Hepatic stellate cell (primary cell): ENCODE measurements at regions not wholly inside any gene's neighbourhood (a gene's known extent, or its start where the extent isn't known, plus 50 kb on each side); places are given as distances from the start of the nearest gene placed in this dataset.

ENCODE experiments used
- DNase-seq: peaks from one replicate; pipeline ENCODE4 v3.0.0; 2011; ENCODE audit warnings: low spot score

DNA sequence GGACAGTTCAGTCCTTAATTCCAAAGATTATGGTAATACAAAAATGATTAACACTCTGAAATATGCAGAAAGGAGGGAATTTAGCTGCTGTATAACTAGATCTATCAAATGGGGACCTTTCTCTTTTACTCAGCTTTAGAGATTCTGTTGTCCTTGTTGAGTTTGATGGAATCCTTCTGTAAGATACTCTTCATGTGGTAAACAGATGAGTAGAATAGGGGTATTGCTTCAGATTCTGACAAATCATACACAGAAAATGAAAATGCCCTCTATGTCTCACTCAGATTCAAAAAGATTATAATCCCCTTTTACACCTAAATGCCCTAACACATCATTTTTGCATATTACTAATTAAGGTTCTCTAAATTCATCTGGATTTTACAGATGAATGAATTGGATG is 50.7 kb downstream of the ARHGAP35 start:
- DNase-seq, result no peak

DNA sequence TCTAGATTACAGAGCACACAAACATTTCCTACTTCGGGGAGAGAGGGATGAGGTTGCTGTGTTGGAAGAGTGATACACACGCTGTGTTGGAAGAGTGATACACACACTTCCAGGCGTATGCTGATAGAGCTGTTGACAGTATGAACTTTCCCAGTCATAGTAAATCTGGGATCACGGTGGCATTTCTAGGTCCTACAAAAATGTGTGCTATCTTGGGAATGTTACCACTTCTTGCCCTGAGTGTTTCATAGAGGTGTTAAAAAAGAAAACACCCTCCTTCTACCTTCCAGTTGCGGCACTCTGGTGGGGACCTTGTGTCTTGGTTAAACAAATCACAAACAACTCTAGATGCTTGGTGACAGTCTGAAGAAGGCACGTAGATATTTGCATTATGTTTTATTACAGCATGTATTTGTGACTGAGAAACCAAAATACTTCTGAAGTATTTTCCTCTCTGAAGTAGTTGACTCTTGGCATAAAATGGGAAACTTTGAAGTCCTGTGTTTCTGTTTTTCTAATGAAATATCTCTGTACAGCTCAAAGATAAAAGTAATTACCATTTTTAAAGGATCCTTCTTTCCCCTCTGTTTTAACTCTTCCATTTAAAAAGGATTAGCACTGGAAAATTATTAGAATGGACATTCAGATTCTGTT is 52.5 kb downstream of the ARHGAP35 start:
- no peak for DNase-seq

DNA sequence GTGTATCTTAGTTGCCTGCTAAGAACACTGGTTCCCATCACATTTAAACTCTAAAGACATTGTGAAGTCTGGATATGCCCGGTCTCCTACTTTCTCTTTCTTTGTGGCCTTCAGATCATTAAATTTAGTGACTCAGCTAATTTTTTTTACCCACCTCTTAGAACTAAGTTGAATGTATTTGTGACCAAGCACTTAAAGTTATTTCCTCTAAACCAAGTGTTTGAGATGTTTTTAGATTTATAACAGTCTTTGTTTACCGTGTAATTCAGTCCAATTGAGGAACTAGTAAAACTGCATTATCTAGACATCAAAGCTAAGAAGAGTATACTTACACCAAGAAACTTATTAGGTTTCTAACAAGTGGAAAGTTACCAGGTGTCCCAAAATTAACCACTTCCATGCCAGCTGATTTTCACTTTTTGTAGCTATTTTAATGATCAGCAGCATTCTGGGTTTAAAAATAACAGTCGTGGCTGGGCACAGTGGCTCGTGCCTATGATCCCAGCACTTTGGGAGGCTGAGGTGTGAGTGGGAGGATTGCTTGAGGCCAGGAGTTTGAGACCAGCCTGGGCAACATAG is 53.1 kb downstream of the ARHGAP35 start:
- DNase-seq, result peak; percentile 36

DNA sequence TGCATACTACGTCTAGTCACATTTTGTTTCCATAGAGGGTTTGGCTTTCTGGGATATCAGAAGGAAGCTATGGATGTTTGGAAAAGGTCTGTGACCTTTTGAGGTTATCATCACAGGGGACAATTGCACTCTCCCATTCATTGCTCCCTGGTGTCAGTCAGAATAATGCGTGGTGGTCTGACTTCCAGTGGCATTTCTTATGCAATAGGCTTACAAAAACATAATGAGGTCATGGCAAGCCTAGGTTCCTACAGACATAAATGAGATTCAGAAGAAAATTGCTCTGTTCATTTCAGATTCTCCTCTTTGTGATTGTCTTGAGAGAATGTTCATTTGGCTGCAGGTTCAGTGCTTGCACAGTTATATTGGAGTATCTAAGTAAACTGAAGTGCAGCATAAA is 54.6 kb downstream of the ARHGAP35 start:
- no peak for DNase-seq

DNA sequence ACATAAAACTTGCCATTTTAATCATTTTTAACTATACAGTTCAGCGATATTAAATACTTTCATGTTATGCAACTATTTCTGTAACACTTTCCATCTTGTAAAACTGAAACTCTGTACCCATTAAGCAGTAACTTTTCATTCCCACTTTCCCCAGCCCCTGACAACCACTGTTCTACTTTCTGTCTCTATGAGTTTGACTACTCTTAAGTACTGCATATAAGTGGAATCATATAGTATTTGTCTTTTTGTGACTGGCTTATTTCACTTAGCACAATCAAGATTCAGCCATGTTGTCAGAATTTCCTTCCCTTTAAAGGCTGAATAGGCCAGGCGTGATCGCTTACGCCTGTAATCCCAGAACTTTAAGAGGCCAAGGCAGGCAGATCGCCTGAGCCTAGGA is 56.2 kb downstream of the ARHGAP35 start:
- DNase-seq, result no peak

DNA sequence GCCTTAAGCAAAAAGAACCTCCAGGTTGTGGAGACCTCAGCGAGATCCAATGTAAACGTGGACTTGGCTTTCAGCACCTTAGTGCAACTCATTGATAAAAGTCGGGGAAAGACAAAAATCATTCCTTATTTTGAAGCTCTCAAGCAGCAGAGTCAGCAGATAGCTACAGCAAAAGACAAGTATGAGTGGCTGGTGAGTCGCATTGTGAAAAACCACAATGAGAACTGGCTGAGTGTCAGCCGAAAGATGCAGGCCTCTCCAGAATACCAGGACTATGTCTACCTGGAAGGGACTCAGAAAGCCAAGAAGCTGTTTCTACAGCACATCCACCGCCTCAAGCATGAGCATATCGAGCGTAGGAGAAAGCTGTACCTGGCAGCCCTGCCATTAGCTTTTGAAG is 58.5 kb downstream of the ARHGAP35 start:
- DNase-seq, result no peak

DNA sequence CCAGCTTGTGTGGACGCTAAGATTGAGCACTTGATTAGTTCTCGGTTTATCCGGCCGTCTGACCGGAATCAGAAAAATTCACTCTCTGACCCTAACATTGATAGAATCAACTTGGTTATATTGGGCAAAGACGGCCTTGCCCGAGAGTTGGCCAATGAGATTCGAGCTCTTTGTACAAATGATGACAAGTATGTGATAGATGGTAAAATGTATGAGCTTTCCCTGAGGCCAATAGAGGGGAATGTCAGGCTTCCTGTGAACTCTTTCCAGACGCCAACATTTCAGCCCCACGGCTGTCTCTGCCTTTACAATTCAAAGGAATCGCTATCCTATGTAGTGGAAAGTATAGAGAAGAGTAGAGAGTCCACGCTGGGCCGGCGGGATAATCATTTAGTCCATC is 59.6 kb downstream of the ARHGAP35 start:
- DNase-seq, result no peak

DNA sequence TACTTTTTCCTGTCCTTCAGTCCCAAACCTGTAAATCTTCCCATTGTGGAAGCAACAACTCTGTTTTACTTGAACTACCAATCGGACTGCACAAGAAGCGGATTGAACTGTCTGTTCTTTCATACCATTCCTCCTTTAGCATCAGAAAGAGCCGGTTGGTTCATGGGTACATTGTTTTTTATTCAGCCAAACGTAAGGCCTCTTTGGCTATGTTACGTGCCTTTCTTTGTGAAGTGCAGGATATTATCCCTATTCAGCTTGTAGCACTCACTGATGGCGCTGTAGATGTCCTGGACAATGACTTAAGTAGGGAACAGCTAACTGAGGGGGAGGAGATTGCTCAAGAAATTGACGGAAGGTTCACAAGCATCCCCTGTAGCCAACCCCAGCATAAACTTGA is 60.3 kb downstream of the ARHGAP35 start:
- no peak for DNase-seq

DNA sequence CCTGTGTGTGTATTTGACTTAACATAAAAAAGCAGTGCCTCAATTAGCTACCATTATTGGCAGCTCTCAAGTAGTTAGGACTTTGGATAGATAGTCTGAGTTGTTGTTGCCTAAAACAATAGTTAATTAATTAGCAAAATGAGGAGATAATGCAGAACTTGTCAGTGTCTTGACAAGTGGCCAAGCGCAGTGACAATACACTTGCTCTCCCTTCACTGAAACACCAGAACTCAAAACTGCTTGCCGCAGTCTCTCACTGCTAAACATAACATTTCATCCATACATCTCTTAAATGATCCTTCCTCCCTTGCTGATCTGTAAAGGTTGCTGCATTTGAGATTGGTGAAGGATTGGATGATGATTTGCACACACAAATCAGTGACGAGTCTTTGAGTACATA is 61.7 kb downstream of the ARHGAP35 start:
- DNase-seq, result no peak

DNA sequence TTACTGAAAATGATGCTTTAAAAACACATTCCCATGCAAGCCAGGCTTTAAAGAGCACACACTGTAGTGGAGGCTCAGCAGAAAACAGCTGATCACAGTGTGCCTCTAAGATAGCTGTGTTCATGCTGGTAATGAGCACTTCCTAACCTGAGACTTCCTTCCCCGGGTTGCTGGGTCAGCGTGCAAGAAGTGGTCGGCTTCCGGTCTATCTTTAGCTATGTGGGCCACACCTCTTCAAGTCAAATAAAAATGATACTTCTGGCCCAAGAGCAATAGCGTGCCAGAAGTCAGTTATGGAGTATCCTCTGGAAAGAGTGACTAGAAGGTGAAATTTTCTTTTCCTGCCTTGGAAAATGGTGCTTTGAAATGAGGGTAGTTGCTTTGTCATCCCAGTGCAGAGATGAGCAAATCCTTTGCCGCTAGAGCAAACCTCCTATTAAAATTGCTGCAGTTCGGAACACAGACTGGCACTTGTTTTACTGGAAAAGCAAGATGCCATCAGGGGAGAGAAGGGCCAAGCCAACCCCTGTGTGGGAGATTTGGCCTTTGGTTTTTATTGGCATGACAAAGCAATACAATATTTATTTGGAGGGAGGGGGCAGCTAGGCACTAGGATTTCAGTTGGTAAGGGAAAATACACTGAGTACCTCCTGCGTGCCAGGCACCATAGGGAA is 64.2 kb downstream of the ARHGAP35 start:
- DNase-seq, result no peak

DNA sequence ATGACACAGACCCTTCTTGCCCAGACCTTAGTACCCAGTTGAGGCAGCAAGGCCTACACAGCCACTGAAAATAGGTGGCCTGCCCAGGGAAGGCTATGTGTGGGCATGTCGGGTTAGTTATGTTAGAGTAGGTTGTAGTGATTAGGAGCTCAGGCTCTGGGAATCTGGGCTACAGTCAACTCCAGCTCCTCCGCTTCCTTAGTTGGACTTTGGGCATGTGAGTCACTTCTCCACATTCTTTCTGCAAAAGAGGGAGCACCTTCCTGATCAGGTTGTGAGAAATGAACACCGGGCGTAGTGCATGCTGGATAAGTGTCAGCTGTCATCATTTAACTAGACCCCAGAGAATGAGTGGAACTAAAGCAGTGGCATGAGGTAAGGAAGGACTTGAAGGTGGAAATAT is 64.8 kb downstream of the ARHGAP35 start:
- DNase-seq, result no peak

DNA sequence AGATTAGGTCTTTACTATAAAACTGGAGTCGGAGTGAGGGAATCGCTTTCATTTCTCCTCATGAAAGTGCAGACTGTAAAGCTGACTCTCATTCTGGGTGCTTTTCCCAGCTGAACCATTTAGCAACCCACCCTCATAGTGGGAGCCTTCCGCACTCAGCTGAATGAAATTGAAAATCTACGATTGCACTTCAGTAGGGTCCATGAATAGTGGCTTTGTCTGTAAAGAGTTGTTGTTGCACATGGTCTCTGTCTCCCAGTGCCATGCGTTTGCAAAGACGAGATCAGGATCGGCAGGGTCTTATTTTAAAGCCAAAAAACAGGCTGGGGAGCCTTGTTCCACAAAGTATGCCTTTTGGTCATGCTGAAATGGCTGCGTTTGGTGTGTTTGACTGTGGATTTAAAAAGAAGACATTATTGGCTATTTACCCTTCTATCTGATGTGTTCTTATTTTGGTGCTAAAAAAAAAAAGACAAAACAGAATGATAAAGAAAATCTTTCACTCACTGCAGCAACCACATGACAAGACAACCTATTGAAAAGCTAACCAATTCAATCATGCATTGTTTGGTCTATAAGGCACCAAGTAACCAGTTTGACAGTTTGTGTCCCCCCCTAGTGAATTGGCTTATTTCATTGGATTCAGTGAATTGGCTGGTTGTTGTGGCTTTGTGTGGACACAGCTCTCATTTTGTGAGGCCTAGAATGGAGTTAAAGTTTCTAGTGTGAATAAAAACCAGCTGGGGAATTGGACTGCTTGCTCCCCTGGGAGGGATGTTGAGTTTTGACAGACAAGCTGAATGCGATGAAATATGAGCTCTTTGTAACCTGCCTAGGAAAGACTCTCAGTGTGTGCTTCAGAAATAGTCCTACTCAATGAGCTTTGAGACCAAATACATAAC is 65.6 kb downstream of the ARHGAP35 start:
- no peak for DNase-seq

DNA sequence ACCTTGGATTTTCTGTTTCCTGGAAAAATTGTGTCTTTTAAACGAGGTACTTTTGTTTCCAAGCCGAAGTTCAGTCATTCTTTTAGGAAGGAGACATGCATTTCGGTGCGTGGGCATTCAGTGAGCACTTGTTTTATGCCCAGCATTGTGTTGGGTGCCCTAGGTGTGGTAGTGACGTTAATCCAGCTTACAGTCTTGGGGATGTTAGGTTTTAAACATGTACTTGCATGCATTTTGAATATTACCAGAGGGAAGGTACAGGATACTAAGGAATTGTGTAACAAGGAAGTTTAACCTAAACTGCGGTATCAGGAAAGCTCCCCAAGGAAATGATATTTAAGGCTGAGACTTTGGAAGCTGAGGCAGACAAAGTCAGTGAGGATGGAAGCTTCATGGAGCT is 66.3 kb downstream of the ARHGAP35 start:
- DNase-seq, result no peak

DNA sequence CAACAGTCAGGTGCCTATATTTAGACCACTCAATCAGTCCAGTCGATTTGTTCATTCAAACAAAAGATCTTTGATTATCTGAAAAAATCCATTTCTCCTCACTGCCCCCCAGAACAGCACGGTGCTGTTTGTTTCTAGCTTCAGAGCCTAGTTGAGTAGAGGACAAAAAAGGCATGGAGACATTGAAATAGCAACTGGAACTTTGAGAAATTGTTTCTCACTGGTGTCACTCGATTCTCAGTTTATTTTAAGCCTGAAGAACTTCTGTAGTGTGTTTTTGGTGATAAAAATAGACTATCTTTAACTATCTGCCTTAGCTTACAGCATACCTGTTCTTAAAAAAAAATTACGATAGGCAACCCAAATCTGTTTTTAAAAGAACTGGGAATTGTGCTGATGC is 67.1 kb downstream of the ARHGAP35 start:
- no peak for DNase-seq

DNA sequence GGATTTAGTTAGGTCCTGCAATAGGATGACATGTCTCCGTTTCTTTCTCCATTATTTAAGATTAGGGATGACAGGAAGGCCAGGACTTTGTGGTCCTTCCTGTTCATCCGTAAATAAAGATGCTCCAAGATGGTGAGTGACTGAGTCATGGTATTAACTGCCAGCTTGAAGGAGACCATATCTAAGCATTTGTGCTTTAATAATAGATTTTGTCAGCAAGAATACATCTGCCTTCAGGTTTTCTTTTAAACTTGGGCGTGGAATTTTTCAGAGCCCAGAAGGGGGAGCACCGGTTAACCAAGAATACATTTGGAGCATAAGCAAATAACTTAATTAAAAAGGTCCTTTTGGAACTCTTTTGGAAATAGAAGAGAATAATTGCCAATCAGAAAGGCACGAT is 68.2 kb downstream of the ARHGAP35 start:
- no peak for DNase-seq

DNA sequence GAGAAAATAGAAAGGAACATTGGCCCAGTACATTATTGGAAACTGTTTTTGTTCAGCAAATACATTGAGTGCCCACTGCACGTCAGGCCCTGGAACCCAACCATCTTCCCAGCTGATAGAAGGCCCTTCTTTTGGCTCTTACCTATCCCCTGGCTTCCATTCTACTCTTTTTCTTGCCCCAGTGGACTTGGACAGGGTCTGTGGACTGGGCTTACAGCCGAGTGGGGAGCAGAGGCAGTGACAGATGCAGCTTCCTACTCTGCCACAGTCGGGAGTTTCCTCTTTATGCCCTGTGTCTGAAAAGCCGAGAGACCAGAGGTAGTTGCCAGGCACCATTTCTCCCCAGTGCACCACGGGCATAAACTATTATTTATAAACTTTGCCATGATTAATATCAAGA is 70.4 kb downstream of the ARHGAP35 start:
- DNase-seq, result no peak

DNA sequence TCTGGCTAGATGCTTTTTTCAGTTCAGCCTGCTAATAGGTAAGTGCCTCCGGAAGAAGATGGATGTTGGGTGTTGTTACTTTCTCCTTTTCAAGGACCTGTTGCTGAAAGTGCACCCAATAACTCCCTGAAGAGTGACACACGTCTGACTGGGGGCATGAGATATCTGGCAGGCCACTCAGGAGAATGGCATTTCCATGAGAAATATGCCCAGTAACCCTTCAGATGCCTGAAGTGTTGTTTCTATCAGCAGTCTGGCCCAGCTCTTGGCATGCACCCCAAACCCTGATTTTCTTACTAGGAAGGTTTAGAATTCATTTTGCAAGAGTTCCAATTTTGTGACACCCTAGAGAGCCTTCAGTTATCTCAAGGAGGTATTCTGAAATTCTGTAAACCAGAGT is 71.5 kb downstream of the ARHGAP35 start:
- peak; percentile 52 for DNase-seq

DNA sequence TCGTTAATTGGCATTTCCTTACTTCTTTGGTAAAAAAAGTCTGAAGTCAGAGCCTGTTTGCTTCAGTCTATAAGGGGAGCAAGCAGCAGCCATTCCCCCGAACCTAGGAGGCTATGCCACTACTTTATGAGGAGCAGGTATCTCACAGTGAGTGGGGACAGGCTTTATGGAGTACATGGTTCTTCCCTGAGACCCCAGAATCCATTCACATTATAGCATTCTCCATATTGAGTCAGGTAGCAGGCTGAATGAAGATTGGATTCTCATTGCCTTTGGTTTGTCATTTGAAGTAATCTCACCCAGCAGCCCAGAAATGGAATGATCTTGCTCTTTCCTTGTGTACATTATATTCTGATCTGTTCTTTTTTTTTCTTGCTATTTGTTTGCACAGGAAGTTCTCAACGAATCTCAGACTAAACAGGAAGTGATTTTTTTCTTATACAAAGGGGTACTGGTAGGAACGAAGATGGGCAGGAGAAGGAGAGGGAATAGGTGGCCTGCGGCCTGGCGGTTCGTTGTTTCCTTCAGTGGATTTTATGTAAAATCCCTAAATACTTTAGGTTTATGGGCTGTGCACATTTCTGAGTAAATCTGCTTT is 74.4 kb downstream of the ARHGAP35 start:
- DNase-seq, result no peak

DNA sequence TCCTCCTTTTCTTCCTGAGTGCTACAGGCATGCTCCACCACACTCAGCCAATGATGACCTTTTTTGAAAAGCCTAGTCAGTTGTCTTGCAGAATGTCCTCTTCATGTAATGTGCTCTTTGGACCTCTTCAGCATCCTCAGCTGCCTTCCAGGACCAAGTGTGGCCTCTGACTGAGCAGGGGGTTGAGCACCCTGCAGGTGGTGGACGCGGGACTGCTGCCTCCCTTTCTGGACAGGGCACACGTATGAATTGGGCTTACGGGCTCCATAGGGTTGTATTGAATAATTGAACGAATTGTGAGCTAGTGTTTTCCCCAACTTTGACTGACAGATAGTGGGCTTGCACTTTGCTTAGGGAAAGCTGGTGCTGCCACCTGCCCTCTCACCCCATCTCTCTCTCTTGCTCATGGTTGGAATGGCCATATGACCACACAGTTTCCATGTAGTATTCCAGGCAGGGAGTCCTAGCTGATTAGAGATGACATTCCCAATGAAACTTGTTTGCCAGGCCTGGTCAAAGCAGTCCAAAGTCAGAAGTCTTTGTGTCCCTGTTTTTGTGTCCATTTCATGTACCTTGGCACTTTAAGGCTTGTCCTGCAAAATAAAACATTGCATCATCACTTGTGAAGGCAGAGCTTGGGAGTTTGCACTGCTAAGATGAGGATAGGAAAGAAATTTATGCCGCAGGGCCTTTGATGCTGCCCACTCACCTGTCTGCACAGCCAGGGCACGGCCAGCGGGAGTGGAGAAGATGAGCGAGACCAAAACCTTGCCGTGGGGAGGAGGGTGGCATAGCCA is 76.3 kb upstream of the NPAS1 start:
- no peak for DNase-seq

DNA sequence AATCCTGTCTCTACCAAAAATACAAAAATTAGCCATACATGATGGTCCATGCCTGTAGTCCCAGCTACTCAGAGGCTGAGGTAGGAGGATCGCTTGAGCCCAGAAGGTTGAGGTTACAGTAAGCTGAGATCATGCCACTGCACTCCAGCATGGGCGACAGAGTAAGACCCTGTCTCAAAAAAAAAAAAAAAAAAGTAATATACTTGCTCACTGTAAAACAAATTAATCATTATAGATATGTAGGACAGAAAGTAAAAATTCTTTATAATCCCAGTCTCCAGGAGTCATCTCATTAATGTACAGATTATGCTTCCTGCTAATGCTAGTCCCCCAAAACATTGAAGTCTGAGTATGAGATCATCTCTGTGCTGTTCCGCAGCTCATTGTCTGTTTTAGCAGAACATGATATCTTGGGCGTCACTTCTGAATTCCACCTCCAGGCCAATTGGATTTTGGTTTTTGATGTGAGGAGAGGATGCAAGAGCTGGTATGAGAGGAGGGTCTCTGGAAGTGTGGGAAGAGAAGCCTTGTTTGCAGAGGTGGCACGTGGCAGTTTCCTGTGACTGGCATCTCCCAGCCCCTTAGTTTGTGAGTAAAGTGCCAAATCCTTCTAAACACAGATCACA is 75.4 kb upstream of the NPAS1 start:
- no peak for DNase-seq
